Kidney epithelial cell (primary cell): ENCODE measurements at regions not wholly inside any gene's neighbourhood (a gene's known extent, or its start where the extent isn't known, plus 50 kb on each side); places are given as distances from the start of the nearest gene placed in this dataset.

ENCODE experiments used
- DNase-seq: peaks from one replicate; pipeline ENCODE4 v3.0.0-alpha.2; 2010; ENCODE audit warnings: low read depth
- H3K27me3 ChIP-seq: 2 replicates; pipeline ENCODE4 v1.6.0; 2011; ENCODE audit warnings: low read length; ENCODE audit not compliant: control insufficient read depth, insufficient read depth
- H3K36me3 ChIP-seq: 2 replicates; pipeline ENCODE4 v1.5.1; 2011; ENCODE audit warnings: low read length; ENCODE audit not compliant: control insufficient read depth, insufficient read depth
- H3K4me3 ChIP-seq: 2 replicates; pipeline ENCODE4 v1.5.1; 2011; ENCODE audit warnings: low read depth, mild to moderate bottlenecking, control low read depth, low read length
- TF ChIP-seq, protein P1 (sequence below): IDR thresholded peaks from 2 replicates; pipeline ENCODE4 v1.5.1; 2011; ENCODE audit warnings: mild to moderate bottlenecking, moderate library complexity, low read length, control low read depth, inconsistent platforms; ENCODE audit not compliant: insufficient read depth, poor library complexity, severe bottlenecking

DNA sequence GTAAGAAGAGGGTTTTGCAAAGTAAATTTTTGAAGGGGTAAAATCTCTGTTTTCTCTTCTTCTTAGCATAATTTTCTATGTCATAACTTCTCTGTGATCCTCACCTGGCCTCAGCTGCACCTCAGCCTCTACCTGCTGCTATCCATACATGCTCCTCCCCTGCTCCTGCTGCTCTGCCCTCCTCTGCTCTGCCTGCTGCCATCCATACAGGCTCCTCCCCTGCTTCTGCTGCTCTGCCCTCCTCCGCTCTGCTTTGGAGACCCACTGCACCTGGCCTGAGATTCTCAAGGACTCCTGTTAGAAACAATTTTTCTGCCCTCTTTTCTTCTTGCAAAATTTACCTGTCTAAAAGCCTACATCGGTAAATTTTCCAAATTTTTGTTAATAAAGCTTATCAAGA, 388.6 kb upstream of the PITX2 start:
- no peaks in the 10 kb centered on the region for H3K27me3 ChIP-seq
- H3K36me3 ChIP-seq, result no peaks in the 10 kb centered on the region
- DNase-seq, result no peak
- TF ChIP-seq, protein P1, sequence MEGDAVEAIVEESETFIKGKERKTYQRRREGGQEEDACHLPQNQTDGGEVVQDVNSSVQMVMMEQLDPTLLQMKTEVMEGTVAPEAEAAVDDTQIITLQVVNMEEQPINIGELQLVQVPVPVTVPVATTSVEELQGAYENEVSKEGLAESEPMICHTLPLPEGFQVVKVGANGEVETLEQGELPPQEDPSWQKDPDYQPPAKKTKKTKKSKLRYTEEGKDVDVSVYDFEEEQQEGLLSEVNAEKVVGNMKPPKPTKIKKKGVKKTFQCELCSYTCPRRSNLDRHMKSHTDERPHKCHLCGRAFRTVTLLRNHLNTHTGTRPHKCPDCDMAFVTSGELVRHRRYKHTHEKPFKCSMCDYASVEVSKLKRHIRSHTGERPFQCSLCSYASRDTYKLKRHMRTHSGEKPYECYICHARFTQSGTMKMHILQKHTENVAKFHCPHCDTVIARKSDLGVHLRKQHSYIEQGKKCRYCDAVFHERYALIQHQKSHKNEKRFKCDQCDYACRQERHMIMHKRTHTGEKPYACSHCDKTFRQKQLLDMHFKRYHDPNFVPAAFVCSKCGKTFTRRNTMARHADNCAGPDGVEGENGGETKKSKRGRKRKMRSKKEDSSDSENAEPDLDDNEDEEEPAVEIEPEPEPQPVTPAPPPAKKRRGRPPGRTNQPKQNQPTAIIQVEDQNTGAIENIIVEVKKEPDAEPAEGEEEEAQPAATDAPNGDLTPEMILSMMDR, result no peak
- H3K4me3 ChIP-seq, result no peak overlapping the region

DNA sequence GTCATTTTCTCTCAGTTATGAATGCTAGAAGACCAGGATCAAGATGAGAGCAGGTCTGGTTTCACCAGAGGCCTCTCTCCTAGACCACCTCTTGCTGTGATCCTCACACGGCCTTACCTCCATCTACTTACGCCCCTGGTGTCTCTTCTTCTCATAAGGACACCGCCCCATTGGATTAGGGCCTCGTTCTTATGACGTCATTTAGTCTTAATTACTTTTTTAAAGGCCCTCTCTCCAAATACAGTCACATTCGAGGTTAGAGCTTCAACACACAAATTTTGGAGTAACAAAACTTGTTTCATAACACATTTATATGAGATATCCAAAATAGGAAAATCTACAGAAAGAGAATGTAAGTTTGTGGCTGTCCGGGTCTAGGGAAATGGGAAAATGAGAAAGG, 391.0 kb upstream of the PITX2 start:
- no peaks in the 10 kb centered on the region for H3K27me3 ChIP-seq
- no peaks in the 10 kb centered on the region for H3K36me3 ChIP-seq
- no peak overlapping the region for H3K4me3 ChIP-seq
- no peak for DNase-seq
- TF ChIP-seq, protein P1, result no peak

DNA sequence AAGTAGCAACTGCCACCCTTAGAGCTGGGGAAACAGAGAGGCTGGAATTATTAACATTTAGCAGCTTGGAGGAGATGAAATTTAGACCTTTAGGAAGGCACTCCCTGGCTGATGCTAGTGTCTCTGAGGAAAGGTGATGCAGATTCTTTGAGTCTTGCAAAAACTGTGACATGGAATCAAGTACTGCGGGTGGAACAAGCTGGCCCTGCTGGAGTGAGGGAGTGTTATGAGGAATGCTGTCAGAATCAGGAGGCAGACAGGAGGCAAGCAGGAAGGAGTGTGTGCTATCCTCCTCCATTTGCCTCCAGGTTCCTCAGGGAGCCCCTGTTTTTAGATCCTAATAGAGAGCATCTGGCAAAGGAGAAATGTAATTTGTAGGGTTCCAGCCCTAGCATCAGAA, 391.7 kb upstream of the PITX2 start:
- TF ChIP-seq, protein P1, result no peak
- DNase-seq, result no peak
- Histone ChIP-seq H3K4me3 (no peak overlapping the region), H3K27me3 (no peaks in the 10 kb centered on the region), H3K36me3 (no peaks in the 10 kb centered on the region)

DNA sequence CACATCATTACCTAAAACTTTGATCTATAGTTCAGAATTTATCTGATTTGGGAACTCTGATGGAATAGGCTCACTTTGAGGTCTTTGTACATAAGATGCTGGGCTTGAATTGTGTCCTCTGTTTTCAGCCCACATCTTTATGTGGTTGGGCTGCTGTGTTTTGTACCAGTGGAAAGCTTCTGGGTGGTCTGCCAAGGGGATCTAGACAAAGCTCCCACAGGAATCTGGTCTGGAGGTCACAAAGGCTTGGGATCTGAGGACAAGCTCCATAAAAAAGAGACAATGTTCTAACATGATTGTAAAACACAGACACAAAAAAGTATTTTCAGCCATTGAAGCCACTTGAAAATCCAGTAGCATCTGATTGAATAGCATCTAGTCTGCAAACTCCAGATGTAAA, 393.5 kb upstream of the PITX2 start:
- no peak overlapping the region for H3K4me3 ChIP-seq
- H3K36me3 ChIP-seq, result no peaks in the 10 kb centered on the region
- TF ChIP-seq, protein P1, result no peak
- no peaks in the 10 kb centered on the region for H3K27me3 ChIP-seq
- DNase-seq, result no peak

DNA sequence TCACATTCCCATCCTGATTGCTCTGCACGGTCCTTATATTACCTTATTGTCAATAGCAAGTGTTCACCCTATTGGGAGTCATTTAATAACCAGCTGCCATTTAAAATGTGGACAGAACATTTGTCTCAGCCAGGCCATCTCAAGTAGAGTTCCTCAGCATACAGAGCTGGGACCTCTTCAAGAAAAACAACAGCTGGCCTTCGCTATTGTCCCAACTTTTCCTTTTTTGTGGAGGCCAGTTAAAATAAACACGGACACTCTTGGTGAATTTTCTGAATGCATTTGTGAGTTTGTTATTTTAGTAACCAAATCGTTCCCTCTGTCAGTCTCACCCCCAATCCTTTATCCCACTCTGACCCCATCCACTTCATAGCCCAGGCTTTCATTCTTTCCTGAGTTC, 395.3 kb upstream of the PITX2 start:
- no peak for DNase-seq
- H3K27me3 ChIP-seq, result no peaks in the 10 kb centered on the region
- TF ChIP-seq, protein P1, result no peak
- no peak overlapping the region for H3K4me3 ChIP-seq
- no peaks in the 10 kb centered on the region for H3K36me3 ChIP-seq

DNA sequence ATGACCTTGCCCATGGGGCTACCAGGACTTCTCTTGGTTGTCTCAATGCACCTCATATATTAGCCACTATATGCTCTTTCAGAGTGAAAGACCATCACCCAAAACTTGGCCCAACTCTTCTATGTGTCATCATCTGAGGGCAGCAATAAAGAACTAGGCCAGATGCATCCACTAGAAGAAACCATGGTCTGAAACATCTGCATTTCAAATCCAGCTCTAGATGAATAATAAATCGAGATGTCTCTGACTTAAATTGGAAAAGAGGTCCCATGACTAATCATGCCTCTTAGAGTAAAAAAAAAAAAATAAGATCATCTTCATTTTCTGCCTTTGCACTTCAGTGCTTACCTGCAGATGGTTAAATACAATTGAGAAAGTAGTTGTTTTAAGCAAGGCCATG, 397.6 kb upstream of the PITX2 start:
- DNase-seq, result no peak
- TF ChIP-seq, protein P1, result no peak
- H3K36me3 ChIP-seq, result no peaks in the 10 kb centered on the region
- H3K4me3 ChIP-seq, result no peak overlapping the region
- no peaks in the 10 kb centered on the region for H3K27me3 ChIP-seq
